CD1c-positive myeloid dendritic cell (primary cell): ENCODE measurements at regions not wholly inside any gene's neighbourhood (a gene's known extent, or its start where the extent isn't known, plus 50 kb on each side); places are given as distances from the start of the nearest gene placed in this dataset.

ENCODE experiments used
- DNase-seq: peaks from one replicate; pipeline ENCODE4 v3.0.0-alpha.2; 2016; ENCODE audit errors: extremely low spot score

GRCh38 chr6:133697185-133697584 lies 191.7 kb upstream of the TCF21 start:
- DNase-seq: no peak

- no peak for DNase-seq
These were observed 191.2 kb upstream of the TCF21 start for GRCh38 chr6:133697666-133698065.

GRCh38 chr6:133698272-133698671 lies 190.6 kb upstream of the TCF21 start:
- no peak for DNase-seq

- no peak for DNase-seq
These were observed 189.1 kb upstream of the TCF21 start for GRCh38 chr6:133699741-133700385.

GRCh38 chr6:133701633-133702331 lies 187.1 kb upstream of the TCF21 start:
- DNase-seq: no peak

- no peak for DNase-seq
These were observed 184.5 kb upstream of the TCF21 start for GRCh38 chr6:133704371-133704770.

- DNase-seq: no peak
These were observed 183.8 kb upstream of the TCF21 start for GRCh38 chr6:133705066-133705465.

GRCh38 chr6:133705731-133706130 lies 183.2 kb upstream of the TCF21 start:
- DNase-seq: no peak

- DNase-seq: no peak
These were observed 181.5 kb upstream of the TCF21 start for GRCh38 chr6:133707456-133707855.

- DNase-seq: no peak
These were observed 178.1 kb upstream of the TCF21 start for GRCh38 chr6:133710826-133711225.

- no peak for DNase-seq
These were observed 173.6 kb upstream of the TCF21 start for GRCh38 chr6:133715270-133715669.

- DNase-seq: no peak
These were observed 164.2 kb upstream of the TCF21 start for GRCh38 chr6:133724726-133725125.

- DNase-seq: no peak
These were observed 162.7 kb upstream of the TCF21 start for GRCh38 chr6:133726188-133726587.

GRCh38 chr6:133730881-133731280 lies 158.0 kb upstream of the TCF21 start:
- no peak for DNase-seq

- DNase-seq: no peak
These were observed 148.7 kb upstream of the TCF21 start for GRCh38 chr6:133740218-133740617.

- no peak for DNase-seq
These were observed 148.1 kb upstream of the TCF21 start for GRCh38 chr6:133740816-133741215.

- no peak for DNase-seq
These were observed 147.5 kb upstream of the TCF21 start for GRCh38 chr6:133741375-133741861.

- no peak for DNase-seq
These were observed 145.3 kb upstream of the TCF21 start for GRCh38 chr6:133743621-133744020.

- no peak for DNase-seq
These were observed 142.5 kb upstream of the TCF21 start for GRCh38 chr6:133746417-133746770.

GRCh38 chr6:133748628-133749027 lies 140.3 kb upstream of the TCF21 start:
- no peak for DNase-seq

GRCh38 chr6:133749427-133749826 lies 139.5 kb upstream of the TCF21 start:
- no peak for DNase-seq

- DNase-seq: no peak
These were observed 136.8 kb upstream of the TCF21 start for GRCh38 chr6:133752129-133752528.

- no peak for DNase-seq
These were observed 135.2 kb upstream of the TCF21 start for GRCh38 chr6:133753756-133754155.

- no peak for DNase-seq
These were observed 134.6 kb upstream of the TCF21 start for GRCh38 chr6:133754298-133754697.
